Liver (tissue), 3 donors: ENCODE measurements at regions not wholly inside any gene's neighbourhood (a gene's known extent, or its start where the extent isn't known, plus 50 kb on each side); places are given as distances from the start of the nearest gene placed in this dataset.

Experiments used
- ATF3 ChIP-seq: IDR thresholded peaks from 2 replicates; pipeline ENCODE4 v1.6.1; 2016; ENCODE audit warnings: antibody characterized with exemption
- CTCF ChIP-seq: fragments of 150-350 bp; IDR thresholded peaks from 2 replicates; pipeline ENCODE4 v1.5.1; 2017; ENCODE audit warnings: improper control_type of control experiment, low read depth, low read length; ENCODE audit not compliant: missing input control
- FOXA1 ChIP-seq: IDR thresholded peaks from 2 replicates; pipeline ENCODE4 v1.6.1; 2016; ENCODE audit warnings: antibody characterized with exemption
- HNF4A ChIP-seq, 2 donors: conservative IDR thresholded peaks; 2 replicates each; pipeline ENCODE4 v1.6.1; 2016; ENCODE audit warnings: antibody characterized with exemption in 2 of 2, mild to moderate bottlenecking in 2 of 2
- JUND ChIP-seq, 2 donors: IDR thresholded peaks; 2 replicates each; pipeline ENCODE4 v1.6.1; 2016; ENCODE audit warnings: antibody characterized with exemption in 2 of 2
- RAD21 ChIP-seq, 2 donors: IDR thresholded peaks; 2 replicates each; pipeline ENCODE4 v1.6.1; 2016; ENCODE audit warnings: antibody characterized with exemption in 2 of 2, mild to moderate bottlenecking in 2 of 2
- REST ChIP-seq: IDR thresholded peaks from 2 replicates; pipeline ENCODE4 v1.6.1; 2016; ENCODE audit warnings: antibody characterized with exemption, mild to moderate bottlenecking
- RXRA ChIP-seq, 2 donors: IDR thresholded peaks; 2 replicates each; pipeline ENCODE4 v1.6.1; 2017 to 2018; ENCODE audit warnings: antibody characterized with exemption in 2 of 2, mild to moderate bottlenecking in 1 of 2
- SP1 ChIP-seq: IDR thresholded peaks from 2 replicates; pipeline ENCODE4 v1.6.1; 2018; ENCODE audit warnings: antibody characterized with exemption, mild to moderate bottlenecking
- YY1 ChIP-seq: IDR thresholded peaks from 2 replicates; pipeline ENCODE4 v1.6.1; 2016; ENCODE audit warnings: antibody characterized with exemption, mild to moderate bottlenecking
- ZBTB33 ChIP-seq: IDR thresholded peaks from 2 replicates; pipeline ENCODE4 v1.6.1; 2016; ENCODE audit warnings: antibody characterized with exemption
- donor health status: healthy.
- donor health status: healthy.

GRCh38 chr4:30792601-30793000 is 72.4 kb downstream of the PCDH7 start:
- TF ChIP-seq CTCF (no peak), ZBTB33 (no peak), SP1 (no peak), REST (no peak), JUND (IDR thresholded peaks at IDR 0.05) (no peak), ATF3 (no peak), RAD21 (IDR thresholded peaks at IDR 0.05) (no peak), FOXA1 (no peak), YY1 (no peak), HNF4A (conservative IDR thresholded peaks at IDR 0.05) (no peak), RXRA (IDR thresholded peaks at IDR 0.05) (no peak)
